H1 (cell line): ENCODE measurements at regions not wholly inside any gene's neighbourhood (a gene's known extent, or its start where the extent isn't known, plus 50 kb on each side); places are given as distances from the start of the nearest gene placed in this dataset.

Experiments used
- CTCF ChIA-PET: fragments of 300-600 bp; sonication (Branson Sonifier 250); formaldehyde crosslinking; loops from one replicate; lab custom pipeline; 2021; ENCODE audit not compliant: partially characterized antibody; lab: Charles Lee
- POLR2A ChIA-PET: fragments of 300-600 bp; sonication (Branson Sonifier 250); formaldehyde crosslinking; loops from one replicate; lab custom pipeline; 2021; ENCODE audit warnings: inconsistent platforms; ENCODE audit not compliant: partially characterized antibody; lab: Charles Lee
- DNase-seq, 2 experiments: peaks; one replicate each; pipeline versions ENCODE4 v3.0.0 to v3.0.0-alpha.2; 2010 to 2022; ENCODE audit warnings: low spot score in 2 of 2, low read depth in 1 of 2, mixed read lengths in 1 of 2
- FAIRE-seq: peaks from 2 replicates; lab custom pipeline; 2011; peaks lifted over from hg19 to GRCh38; lab: Jason Lieb, UNC
- H2AFZ ChIP-seq: 2 replicates; pipeline ENCODE4 v1.8.1; 2012; ENCODE audit warnings: low read length, inconsistent platforms
- H2AK5ac ChIP-seq: 2 replicates; pipeline ENCODE4 v1.6.1; 2013; ENCODE audit warnings: low read depth, low read length
- H2BK120ac ChIP-seq: replicated peaks from 2 replicates; pipeline ENCODE3; 2013; ENCODE audit warnings: low read depth, low read length, inconsistent platforms
- H2BK12ac ChIP-seq: 2 replicates; pipeline ENCODE4 v1.6.1; 2013; ENCODE audit warnings: low read depth, low read length
- H2BK15ac ChIP-seq: 2 replicates; pipeline ENCODE4 v1.6.1; 2013; ENCODE audit warnings: low read length
- H2BK20ac ChIP-seq: 2 replicates; pipeline ENCODE4 v1.6.1; 2013; ENCODE audit warnings: low read length
- H2BK5ac ChIP-seq: 2 replicates; pipeline ENCODE4 v1.6.1; 2013; ENCODE audit warnings: low read depth, low read length
- H3K14ac ChIP-seq: 2 replicates; pipeline ENCODE4 v1.6.1; 2013; ENCODE audit warnings: inconsistent platforms; ENCODE audit not compliant: insufficient read length
- H3K18ac ChIP-seq: 2 replicates; pipeline ENCODE4 v1.6.1; 2013; ENCODE audit warnings: low read length; ENCODE audit errors: extremely low read depth
- H3K23ac ChIP-seq: 2 replicates; pipeline ENCODE4 v1.6.1; 2013; ENCODE audit warnings: inconsistent platforms; ENCODE audit not compliant: insufficient read length
- H3K23me2 ChIP-seq: 2 replicates; pipeline ENCODE4 v1.6.1; 2013; ENCODE audit warnings: low read depth, low read length
- H3K27ac ChIP-seq: 2 replicates; pipeline ENCODE4 v1.6.1; 2011; ENCODE audit warnings: low read depth, low read length, inconsistent platforms
- H3K27me3 ChIP-seq, 4 experiments: replicated peaks in 1 of 4; 1 replicate in 1 of 4; 2 replicates in 3 of 4; pipeline versions ENCODE4 v1.6.1 to v1.8.1; 2011 to 2013; ENCODE audit warnings: low read length in 3 of 4, mild to moderate bottlenecking in 3 of 4, inconsistent platforms in 2 of 4, mixed read lengths in 2 of 4, moderate library complexity in 1 of 4; ENCODE audit not compliant: control insufficient read depth in 3 of 4, insufficient read depth in 3 of 4; ENCODE audit errors: extremely low read depth in 1 of 4
- H3K36me3 ChIP-seq, 4 experiments: 2 replicates each; pipeline versions ENCODE4 v1.6.1 to v1.8.1; 2011 to 2013; ENCODE audit warnings: mild to moderate bottlenecking in 4 of 4, low read length in 3 of 4, moderate library complexity in 2 of 4, control low read depth in 1 of 4, inconsistent platforms in 1 of 4; ENCODE audit not compliant: insufficient read depth in 4 of 4, control insufficient read depth in 2 of 4
- H3K4ac ChIP-seq: replicated peaks from 2 replicates; pipeline ENCODE3; 2013; ENCODE audit warnings: low read length, low read depth, mixed read lengths, inconsistent platforms; ENCODE audit not compliant: insufficient read length
- H3K4me1 ChIP-seq, 4 experiments: replicated peaks in 1 of 4; 1 replicate in 1 of 4; 2 replicates in 3 of 4; pipeline versions ENCODE4 v1.6.1 to v1.8.1; 2011 to 2013; ENCODE audit warnings: low read length in 3 of 4, inconsistent platforms in 2 of 4, mixed read lengths in 1 of 4; ENCODE audit not compliant: insufficient read depth in 4 of 4, control insufficient read depth in 3 of 4
- H3K4me2 ChIP-seq, 2 experiments: 2 replicates each; pipeline versions ENCODE4 v1.6.1 to v1.8.1; 2011 to 2013; ENCODE audit warnings: low read depth in 2 of 2, low read length in 2 of 2, control low read depth in 1 of 2, inconsistent platforms in 1 of 2, mild to moderate bottlenecking in 1 of 2; ENCODE audit not compliant: insufficient read depth in 1 of 2
- H3K4me3 ChIP-seq, 4 experiments: fragments of 200-600, 300-600 bp in 1 of 4; sonication (generic), shearing (Covaris generic), sonication (Bioruptor Twin) in 1 of 4; 2 replicates each; pipeline versions ENCODE4 v1.5.1 to v1.8.1; 2011 to 2016; ENCODE audit warnings: low read length in 4 of 4, low read depth in 3 of 4, control low read depth in 2 of 4, inconsistent platforms in 2 of 4, mild to moderate bottlenecking in 2 of 4, mixed read lengths in 1 of 4, moderate library complexity in 1 of 4; ENCODE audit not compliant: insufficient read depth in 2 of 4; ENCODE audit errors: extremely low read depth in 1 of 4
- H3K56ac ChIP-seq: replicated peaks from 2 replicates; pipeline ENCODE3; 2013; ENCODE audit warnings: low read depth, mild to moderate bottlenecking, mixed read lengths, low read length, inconsistent platforms; ENCODE audit not compliant: insufficient read length
- H3K79me1 ChIP-seq: 2 replicates; pipeline ENCODE4 v1.6.1; 2013; ENCODE audit warnings: low read depth, low read length, control low read depth
- H3K79me2 ChIP-seq, 2 experiments: 2 replicates each; pipeline versions ENCODE4 v1.6.1 to v1.8.1; 2012 to 2013; ENCODE audit warnings: low read length in 2 of 2, mild to moderate bottlenecking in 2 of 2, inconsistent platforms in 1 of 2; ENCODE audit not compliant: insufficient read depth in 2 of 2, control insufficient read depth in 1 of 2
- H3K9ac ChIP-seq, 4 experiments: replicated peaks in 1 of 4; 1 replicate in 1 of 4; 2 replicates in 3 of 4; pipeline versions ENCODE4 v1.6.1 to v1.8.1; 2011 to 2013; ENCODE audit warnings: low read depth in 3 of 4, low read length in 3 of 4, control low read depth in 2 of 4, mild to moderate bottlenecking in 2 of 4, moderate library complexity in 2 of 4, inconsistent platforms in 1 of 4; ENCODE audit errors: extremely low read depth in 1 of 4
- H3K9me3 ChIP-seq, 2 experiments: 2 replicates each; pipeline versions ENCODE4 v1.6.1 to v1.8.1; 2012 to 2013; ENCODE audit warnings: mild to moderate bottlenecking in 2 of 2, moderate library complexity in 2 of 2, control low read depth in 1 of 2, inconsistent platforms in 1 of 2, low read depth in 1 of 2, low read length in 1 of 2, mixed read lengths in 1 of 2; ENCODE audit not compliant: insufficient read depth in 2 of 2
- H4K20me1 ChIP-seq, 2 experiments: replicated peaks in 1 of 2; 2 replicates each; pipeline versions ENCODE3 to v1.8.1; 2011 to 2013; ENCODE audit warnings: inconsistent platforms in 2 of 2, low read length in 2 of 2, mild to moderate bottlenecking in 1 of 2; ENCODE audit not compliant: insufficient read depth in 2 of 2, control insufficient read depth in 1 of 2
- H4K5ac ChIP-seq: 2 replicates; pipeline ENCODE4 v1.6.1; 2013; ENCODE audit warnings: low read length, low read depth, mixed read lengths, inconsistent platforms; ENCODE audit not compliant: insufficient read length
- H4K8ac ChIP-seq: 2 replicates; pipeline ENCODE4 v1.8.0; 2013; ENCODE audit warnings: mild to moderate bottlenecking, moderate library complexity, low read length, inconsistent platforms; ENCODE audit not compliant: insufficient read depth; ENCODE audit errors: extremely low read depth
- H4K91ac ChIP-seq: replicated peaks from 2 replicates; pipeline ENCODE3; 2013; ENCODE audit warnings: low read length, mixed read lengths, inconsistent platforms; ENCODE audit not compliant: insufficient read length
- EP300 ChIP-seq, 2 experiments: IDR thresholded peaks; 1 replicate in 1 of 2; 2 replicates in 1 of 2; pipeline ENCODE4 v1.6.1; 2011 to 2012; ENCODE audit warnings: low read depth in 2 of 2, low read length in 2 of 2, mild to moderate bottlenecking in 2 of 2, borderline replicate concordance in 1 of 2, inconsistent platforms in 1 of 2, moderate library complexity in 1 of 2
- MAFK ChIP-seq: IDR thresholded peaks from 2 replicates; pipeline ENCODE4 v1.6.1; 2012; ENCODE audit warnings: low read depth, mild to moderate bottlenecking, improper control_type of control experiment, low read length

DNA sequence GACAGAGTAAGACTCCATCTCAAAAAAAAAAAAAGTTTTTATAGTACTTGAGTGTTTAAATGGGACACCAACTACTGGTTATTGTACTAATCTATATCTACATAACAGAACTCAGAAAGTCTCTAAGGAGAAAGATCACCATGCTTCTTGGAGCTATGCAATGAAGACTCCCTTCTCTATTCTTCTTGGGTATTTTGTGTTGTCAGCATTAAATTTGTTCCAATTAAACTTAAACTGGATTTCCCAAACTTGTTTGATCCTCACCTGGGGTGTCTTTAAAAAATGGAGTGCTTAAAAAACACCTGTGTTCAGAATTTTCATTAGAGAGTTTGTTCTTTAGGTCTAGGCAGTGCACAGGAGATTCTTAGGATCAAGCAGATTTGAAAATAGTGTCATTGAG lies 536.0 kb downstream of the GATA3 start:
- H3K56ac ChIP-seq: no peak overlapping the region

More for the DNA sequence above, 536.0 kb downstream of the GATA3 start:
- H3K9me3 ChIP-seq: no peaks in the 10 kb centered on the region
- peaks cover 0 to 8% (median 0%) of the 10 kb centered on the region in 4 experiments; a peak in 1 of 7 replicates for H3K4me1 ChIP-seq
- no peaks in the 10 kb centered on the region for H3K27me3 ChIP-seq
- DNase-seq (no peak), FAIRE-seq (no peak)
- no peak overlapping the region for H2AFZ ChIP-seq
- H3K4me3 ChIP-seq: no peak overlapping the region
- POLR2A ChIA-PET: no interaction called here
- no peak overlapping the region for H2BK15ac ChIP-seq
- H3K23ac ChIP-seq: no peak overlapping the region
- H3K14ac ChIP-seq: no peak overlapping the region
- H3K79me1 ChIP-seq: no peaks in the 10 kb centered on the region
- no peak overlapping the region for H2BK120ac ChIP-seq
- no peak overlapping the region for H3K4me2 ChIP-seq
- H3K23me2 ChIP-seq: no peaks in the 10 kb centered on the region
- H2BK20ac ChIP-seq: no peak overlapping the region
- H3K4ac ChIP-seq: no peak overlapping the region
- TF ChIP-seq EP300 (IDR thresholded peaks at IDR 0.05; ENCODE audit: borderline replicate concordance in 1 of 2, low read depth in 2 of 2, low read length in 2 of 2) (no peak), MAFK (0 out of 2 replicates have a peak, but pooled peaks have one; percentile 5)
- H4K8ac ChIP-seq: no peak overlapping the region
- H2AK5ac ChIP-seq: no peak overlapping the region
- no peak overlapping the region for H2BK5ac ChIP-seq
- H3K18ac ChIP-seq: no peak overlapping the region
- CTCF ChIA-PET: interaction anchor here (0.7 kb wide), 1 partner anchor 297 kb away, joined by 4 read pairs; no protein-coding TSS in a partner anchor
- no peak overlapping the region for H2BK12ac ChIP-seq
- no peak overlapping the region for H3K27ac ChIP-seq
- H4K91ac ChIP-seq: no peak overlapping the region
- no peak overlapping the region for H3K9ac ChIP-seq
- H4K5ac ChIP-seq: no peak overlapping the region
- H3K79me2 ChIP-seq: no peaks in the 10 kb centered on the region
- no peaks in the 10 kb centered on the region for H3K36me3 ChIP-seq
- no peaks in the 10 kb centered on the region for H4K20me1 ChIP-seq
